T-helper 9 cell (primary cell): ENCODE measurements at regions not wholly inside any gene's neighbourhood (a gene's known extent, or its start where the extent isn't known, plus 50 kb on each side); places are given as distances from the start of the nearest gene placed in this dataset.
A peak's percentile ranks its signal among the peaks of the same experiment; 100 is the strongest.

Experiments
- DNase-seq: peaks from one replicate; pipeline ENCODE4 v3.0.0-alpha.2; 2020

- no peak for DNase-seq
Observed at GRCh38 chr4:129350834-129351721, 255.1 kb downstream of the C4orf33 start.

- no peak for DNase-seq
Observed at GRCh38 chr4:129352480-129352879, 256.5 kb downstream of the C4orf33 start.

- no peak for DNase-seq
Observed at GRCh38 chr4:129353490-129353889, 257.5 kb downstream of the C4orf33 start.

- DNase-seq: no peak
Observed at GRCh38 chr4:129355031-129355430, 259.1 kb downstream of the C4orf33 start.

GRCh38 chr4:129355516-129355915 lies 259.6 kb downstream of the C4orf33 start:
- no peak for DNase-seq

GRCh38 chr4:129358571-129358970 lies 262.6 kb downstream of the C4orf33 start:
- DNase-seq: no peak

- no peak for DNase-seq
Observed at GRCh38 chr4:129359461-129359860, 263.5 kb downstream of the C4orf33 start.

- peak; percentile 32 for DNase-seq
Observed at GRCh38 chr4:129362691-129363274, 266.8 kb downstream of the C4orf33 start.

GRCh38 chr4:129364747-129365452 lies 268.9 kb downstream of the C4orf33 start:
- no peak for DNase-seq

GRCh38 chr4:129369361-129370010 lies 273.5 kb downstream of the C4orf33 start:
- DNase-seq: no peak

GRCh38 chr4:129371065-129371464 lies 275.1 kb downstream of the C4orf33 start:
- no peak for DNase-seq

GRCh38 chr4:129371926-129372325 lies 276.0 kb downstream of the C4orf33 start:
- DNase-seq: no peak

GRCh38 chr4:129377131-129377845 lies 281.3 kb downstream of the C4orf33 start:
- no peak for DNase-seq

- no peak for DNase-seq
Observed at GRCh38 chr4:129378364-129378763, 282.4 kb downstream of the C4orf33 start.

- DNase-seq: no peak
Observed at GRCh38 chr4:129379429-129379828, 283.5 kb downstream of the C4orf33 start.

- no peak for DNase-seq
Observed at GRCh38 chr4:129384974-129385373, 289.0 kb downstream of the C4orf33 start.

- no peak for DNase-seq
Observed at GRCh38 chr4:129387666-129388065, 291.7 kb downstream of the C4orf33 start.

- DNase-seq: no peak
Observed at GRCh38 chr4:129393976-129394375, 298.0 kb downstream of the C4orf33 start.

- no peak for DNase-seq
Observed at GRCh38 chr4:129394635-129395034, 298.7 kb downstream of the C4orf33 start.

GRCh38 chr4:129403848-129404247 lies 307.9 kb downstream of the C4orf33 start:
- no peak for DNase-seq

- no peak for DNase-seq
Observed at GRCh38 chr4:129410115-129410514, 314.2 kb downstream of the C4orf33 start.

GRCh38 chr4:129415004-129415403 lies 319.1 kb downstream of the C4orf33 start:
- no peak for DNase-seq
